Cardiac fibroblast (primary cell): ENCODE measurements at regions not wholly inside any gene's neighbourhood (a gene's known extent, or its start where the extent isn't known, plus 50 kb on each side); places are given as distances from the start of the nearest gene placed in this dataset.
"Not testable (repeated sequence)": the region's sequence is repeated elsewhere in the genome, so short reads cannot be mapped to it uniquely, and the experiment has no call there.

Source experiments
- DNase-seq, 2 donors: peaks; one replicate each; pipeline versions ENCODE4 v3.0.0 to v3.0.0-alpha.2; 2010; ENCODE audit warnings: low read depth in 2 of 2
- H3K4me3 ChIP-seq, 2 donors: replicated peaks in 1 of 2; 1 replicate in 1 of 2; 2 replicates in 1 of 2; pipeline ENCODE4 v1.5.1; 2011; ENCODE audit warnings: low read depth in 2 of 2, low read length in 2 of 2, mild to moderate bottlenecking in 2 of 2, moderate library complexity in 1 of 2
- CTCF ChIP-seq: IDR thresholded peaks from one replicate; pipeline ENCODE4 v1.5.1; 2011; ENCODE audit warnings: low read depth, mild to moderate bottlenecking, low read length, inconsistent platforms

GRCh38 chr14:106761886-106762816 is 1235.8 kb downstream of the TMEM121 start:
- DNase-seq, H3K4me3 ChIP-seq: not testable (repeated sequence)

- not testable (repeated sequence) for DNase-seq, H3K4me3 ChIP-seq
- peak; percentile 25 for TF ChIP-seq CTCF
Measured at GRCh38 chr14:106764968-106765369, 1238.6 kb downstream of the TMEM121 start.

- no peak for DNase-seq
- TF ChIP-seq CTCF, result no peak
- no peak overlapping the region for H3K4me3 ChIP-seq
Measured at GRCh38 chr14:106766145-106766544, 1239.8 kb downstream of the TMEM121 start.

- DNase-seq, H3K4me3 ChIP-seq: not testable (repeated sequence)
Measured at GRCh38 chr14:106766551-106767277, 1240.3 kb downstream of the TMEM121 start.

GRCh38 chr14:106768230-106768629 is 1241.8 kb downstream of the TMEM121 start:
- not testable (repeated sequence) for H3K4me3 ChIP-seq, DNase-seq

GRCh38 chr14:106768972-106769700 is 1242.8 kb downstream of the TMEM121 start:
- DNase-seq, H3K4me3 ChIP-seq: not testable (repeated sequence)

- not testable (repeated sequence) for DNase-seq, H3K4me3 ChIP-seq
Measured at GRCh38 chr14:106770158-106770672, 1243.8 kb downstream of the TMEM121 start.

- not testable (repeated sequence) for DNase-seq, H3K4me3 ChIP-seq
Measured at GRCh38 chr14:106774889-106775480, 1248.6 kb downstream of the TMEM121 start.

- H3K4me3 ChIP-seq, result no peak overlapping the region
- TF ChIP-seq CTCF, result no peak
- no peak for DNase-seq
Measured at GRCh38 chr14:106776395-106776983, 1250.1 kb downstream of the TMEM121 start.
